Fibroblast of skin of abdomen (primary cell): ENCODE measurements at regions not wholly inside any gene's neighbourhood (a gene's known extent, or its start where the extent isn't known, plus 50 kb on each side); places are given as distances from the start of the nearest gene placed in this dataset.
A peak's percentile ranks its signal among the peaks of the same experiment; 100 is the strongest.

Experiments
- DNase-seq: peaks from one replicate; pipeline ENCODE4 v3.0.0-alpha.2; 2013

DNA sequence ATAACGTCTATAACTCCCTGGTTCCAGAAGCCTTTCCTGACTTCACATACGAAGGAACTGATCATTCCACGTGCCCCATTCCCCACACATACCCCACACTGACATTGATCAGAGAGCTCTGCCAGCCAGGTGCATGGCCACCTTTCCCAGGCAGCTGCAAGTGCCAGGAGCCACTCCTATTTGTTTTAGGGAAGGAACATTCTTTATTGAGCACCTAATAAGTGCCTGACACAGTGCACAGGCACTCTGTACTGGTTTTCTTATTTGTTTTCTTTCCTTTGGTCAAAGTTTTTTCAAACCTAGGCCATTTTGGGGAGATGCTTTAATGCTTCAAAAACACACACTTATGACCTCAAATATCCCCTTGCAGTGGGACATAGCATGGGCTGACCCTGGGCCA lies 50.0 kb downstream of the PITPNM2 start:
- no peak for DNase-seq

DNA sequence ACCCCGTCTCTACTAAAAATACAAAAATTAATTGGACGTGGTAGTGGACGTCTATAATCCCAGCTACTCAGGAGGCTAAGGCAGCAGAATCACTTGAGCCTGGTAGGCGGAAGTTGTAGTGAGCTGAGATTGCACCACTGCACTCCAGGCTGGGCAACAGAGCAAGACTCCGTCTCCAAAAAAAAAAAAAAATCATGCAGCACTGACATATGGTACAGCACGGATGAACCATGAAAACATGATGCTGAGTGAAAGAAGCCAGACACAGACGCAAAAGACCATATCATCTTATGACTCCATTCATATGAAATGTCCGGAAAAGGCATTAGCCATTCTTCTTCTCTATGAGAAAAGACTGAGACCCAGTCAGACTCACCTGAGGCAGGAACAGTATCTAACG lies 50.4 kb downstream of the PITPNM2 start:
- no peak for DNase-seq

DNA sequence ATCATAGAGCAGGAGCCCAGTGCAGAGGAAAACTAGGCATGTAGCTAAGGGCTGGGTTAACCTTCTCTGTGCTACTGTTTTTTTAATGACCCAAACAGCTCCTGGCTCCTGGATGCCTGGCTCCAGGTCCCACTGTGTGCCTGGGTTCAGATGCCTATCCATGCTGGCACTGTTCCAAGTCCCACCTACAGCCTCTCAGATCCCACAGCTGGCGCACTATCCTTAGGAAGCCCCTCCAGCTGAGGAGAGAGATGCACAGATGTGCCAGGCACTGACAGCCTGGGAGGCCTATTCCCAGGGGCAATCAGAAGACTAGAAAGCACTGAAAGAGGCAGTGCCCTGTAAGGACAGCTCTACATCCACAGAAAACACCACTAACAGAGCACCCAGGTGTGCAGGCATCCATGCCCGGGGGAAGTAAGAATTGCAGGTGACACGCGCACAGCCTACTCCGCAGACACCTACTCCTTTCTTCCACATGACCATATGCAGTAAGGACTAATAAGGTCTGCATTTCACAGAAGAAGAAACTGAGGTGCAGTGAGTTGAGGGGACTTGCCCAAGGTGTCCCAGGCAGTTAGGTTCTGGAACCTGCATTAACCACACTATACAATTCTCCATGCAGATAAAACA lies 51.2 kb downstream of the PITPNM2 start:
- DNase-seq = no peak

DNA sequence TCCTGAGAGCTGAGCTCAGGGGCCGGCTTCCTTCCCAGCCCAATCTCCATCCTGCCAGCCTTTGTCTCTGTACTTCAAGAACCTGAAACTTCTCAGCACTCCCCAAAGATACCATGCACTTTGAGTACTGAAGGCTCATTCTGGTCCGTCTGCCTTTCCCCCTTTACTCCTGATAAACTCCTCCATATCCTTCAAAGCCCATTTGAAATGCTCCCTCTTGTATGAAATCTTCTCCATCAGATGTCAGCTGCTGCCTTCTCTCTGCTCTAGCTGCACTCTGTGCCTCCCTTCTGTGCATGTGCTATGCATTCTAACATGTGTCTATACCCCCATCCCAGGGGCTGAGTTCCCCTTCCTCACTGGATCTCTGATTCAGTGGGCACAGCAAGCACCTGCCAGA lies 52.1 kb downstream of the PITPNM2 start:
- no peak for DNase-seq

DNA sequence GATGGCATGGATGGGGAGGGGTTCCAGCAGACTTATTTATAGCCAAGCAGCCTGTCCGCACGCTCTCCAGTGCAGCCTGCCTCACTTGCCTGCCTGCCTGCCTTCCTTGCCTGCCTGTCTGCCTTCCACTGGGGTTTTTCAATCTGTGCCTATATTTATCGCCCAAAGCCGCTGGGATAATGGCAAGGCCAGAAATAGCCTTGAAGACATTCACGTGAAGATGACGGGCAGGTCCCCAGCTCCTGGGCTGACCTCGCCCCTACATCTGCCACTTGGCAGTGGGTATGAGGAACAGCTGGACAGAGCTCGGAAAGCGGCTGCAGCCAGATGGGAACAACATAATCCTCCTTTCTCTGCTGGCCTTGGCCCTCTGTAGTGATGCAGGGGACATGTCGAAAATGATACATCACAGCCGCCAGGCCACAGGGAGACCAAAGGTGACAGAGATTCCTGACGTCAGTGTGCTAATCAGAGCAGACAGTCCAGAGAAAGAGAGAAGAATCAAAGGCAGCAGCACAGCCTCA lies 53.3 kb downstream of the PITPNM2 start:
- peak; percentile 28 for DNase-seq

DNA sequence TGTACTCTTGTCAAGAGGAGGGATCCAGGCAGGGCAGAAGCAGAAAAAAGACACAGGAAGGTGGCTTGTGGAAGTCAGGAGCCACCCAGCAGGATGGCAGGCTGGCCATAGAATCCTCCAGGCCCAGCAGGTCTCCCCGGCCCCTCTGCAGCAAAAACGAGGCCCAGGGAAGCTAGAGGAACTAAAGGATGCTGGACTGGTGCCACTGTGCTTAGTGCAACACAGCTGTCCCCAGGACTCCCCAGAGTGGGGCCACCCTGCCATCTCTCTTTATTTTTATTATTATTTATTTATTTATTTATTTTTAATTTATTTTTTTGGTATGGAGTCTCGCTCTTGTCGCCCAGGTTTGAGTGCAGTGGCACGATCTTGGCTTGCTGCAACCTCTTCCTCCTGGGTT lies 54.1 kb downstream of the PITPNM2 start:
- DNase-seq = no peak

DNA sequence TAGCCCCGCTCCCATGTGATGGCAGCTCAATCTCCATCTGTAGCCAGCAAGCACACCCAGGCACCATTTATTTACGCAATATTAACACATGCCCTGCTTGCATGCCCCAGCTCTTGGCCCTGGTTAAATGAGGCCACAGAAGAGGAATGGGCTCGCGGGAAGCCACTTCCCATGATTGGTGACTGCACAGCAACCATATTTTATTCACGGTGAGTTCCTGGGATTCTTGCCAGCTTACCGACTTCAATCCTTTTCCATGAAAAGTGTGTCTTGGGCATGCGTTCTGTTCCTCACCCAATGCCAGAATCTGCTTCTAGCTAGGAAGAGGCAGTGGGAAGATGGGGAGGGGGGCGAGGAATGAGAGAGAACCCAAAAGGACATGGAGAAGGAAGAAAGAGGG lies 54.7 kb downstream of the PITPNM2 start:
- DNase-seq = peak; percentile 31

DNA sequence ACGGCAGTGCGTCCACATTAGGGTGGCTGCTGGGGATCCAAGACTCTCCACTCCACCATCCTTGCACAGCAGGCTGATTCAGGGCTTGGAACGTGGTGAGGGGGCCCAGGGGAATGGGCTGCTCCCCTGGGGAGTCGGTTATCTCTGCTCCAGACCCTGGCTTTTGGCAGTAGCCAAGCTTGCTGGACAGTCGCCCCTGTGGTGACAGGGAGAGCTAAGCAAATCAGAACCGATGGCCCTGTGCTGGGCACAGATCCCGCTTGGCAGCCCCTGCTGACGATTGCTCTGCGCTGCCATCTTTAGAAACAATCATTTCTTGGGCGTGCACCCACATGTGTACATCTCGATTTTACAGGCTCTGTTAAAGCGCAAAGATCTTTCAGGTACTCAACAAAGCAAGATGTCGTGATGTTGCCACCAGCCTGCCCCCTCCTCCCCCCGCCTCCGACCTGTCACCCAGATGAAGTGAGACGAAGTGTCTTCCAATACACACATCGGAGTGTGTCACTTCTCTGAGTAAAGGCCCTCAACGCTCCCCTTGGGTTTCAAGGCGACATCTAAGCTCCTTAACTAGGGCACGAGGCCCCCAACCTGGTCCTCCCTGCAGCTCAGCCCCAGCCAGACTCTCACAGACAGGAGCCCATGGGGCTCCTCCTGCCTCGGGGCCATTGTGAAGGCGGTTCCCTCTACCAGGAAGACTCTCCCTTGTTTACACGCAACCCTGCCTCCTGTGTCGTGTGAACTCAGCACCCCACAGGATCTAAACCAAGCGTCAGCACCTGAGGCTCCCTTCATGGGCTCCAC lies 55.6 kb downstream of the PITPNM2 start:
- DNase-seq = no peak

DNA sequence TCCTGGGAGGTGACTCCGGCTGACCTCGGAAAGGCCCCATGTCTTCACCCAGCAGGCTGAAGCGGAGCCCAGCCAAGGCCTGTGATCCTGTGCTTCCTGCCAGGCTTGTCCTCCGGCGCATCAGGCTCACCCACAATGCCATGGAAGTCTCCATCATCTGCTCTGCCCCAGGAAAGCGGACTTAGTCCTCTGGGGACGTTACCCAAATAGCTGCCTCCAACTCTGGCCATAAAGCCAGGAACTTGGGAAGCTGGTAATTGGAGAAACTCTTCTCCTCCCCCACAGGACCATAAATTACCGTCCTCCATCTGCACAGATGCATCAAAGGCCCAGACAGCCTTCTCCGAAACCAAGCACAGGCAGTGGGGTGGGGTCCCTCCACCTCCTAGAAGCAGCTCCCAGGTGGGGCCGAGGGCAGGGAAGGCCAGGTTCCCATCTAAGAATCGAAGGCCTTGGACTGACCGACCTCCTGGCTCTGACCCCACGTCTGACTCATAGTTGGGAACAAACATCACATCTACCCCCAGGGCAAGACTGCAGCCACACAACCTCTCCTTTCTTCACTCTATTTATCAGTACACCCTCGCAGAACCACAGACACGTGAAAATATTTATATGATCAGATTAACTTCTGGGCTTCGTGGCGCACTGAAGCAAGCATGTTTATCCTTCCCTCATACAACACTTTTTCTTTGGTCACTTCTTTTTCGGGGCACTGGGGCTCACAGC lies 56.4 kb downstream of the PITPNM2 start:
- DNase-seq = peak; percentile 66

DNA sequence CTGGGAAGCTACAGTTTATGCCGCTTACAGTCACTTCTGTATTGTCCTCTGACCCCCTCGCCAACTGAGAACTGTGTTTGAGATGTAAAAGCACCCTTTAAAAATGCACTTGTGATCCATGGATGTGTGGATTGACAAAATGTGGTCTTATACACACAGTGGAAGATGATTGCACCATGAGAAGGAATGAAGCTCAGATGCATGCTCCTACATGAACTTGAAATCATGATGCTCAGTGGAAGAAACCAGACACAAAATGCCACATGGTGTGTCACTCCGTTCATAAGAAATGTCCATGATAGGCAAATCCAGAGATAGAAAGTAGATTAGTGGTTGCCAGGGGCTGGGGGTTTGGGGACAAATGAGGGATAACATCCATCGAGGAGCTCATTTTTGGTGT lies 58.0 kb downstream of the PITPNM2 start:
- DNase-seq = no peak

DNA sequence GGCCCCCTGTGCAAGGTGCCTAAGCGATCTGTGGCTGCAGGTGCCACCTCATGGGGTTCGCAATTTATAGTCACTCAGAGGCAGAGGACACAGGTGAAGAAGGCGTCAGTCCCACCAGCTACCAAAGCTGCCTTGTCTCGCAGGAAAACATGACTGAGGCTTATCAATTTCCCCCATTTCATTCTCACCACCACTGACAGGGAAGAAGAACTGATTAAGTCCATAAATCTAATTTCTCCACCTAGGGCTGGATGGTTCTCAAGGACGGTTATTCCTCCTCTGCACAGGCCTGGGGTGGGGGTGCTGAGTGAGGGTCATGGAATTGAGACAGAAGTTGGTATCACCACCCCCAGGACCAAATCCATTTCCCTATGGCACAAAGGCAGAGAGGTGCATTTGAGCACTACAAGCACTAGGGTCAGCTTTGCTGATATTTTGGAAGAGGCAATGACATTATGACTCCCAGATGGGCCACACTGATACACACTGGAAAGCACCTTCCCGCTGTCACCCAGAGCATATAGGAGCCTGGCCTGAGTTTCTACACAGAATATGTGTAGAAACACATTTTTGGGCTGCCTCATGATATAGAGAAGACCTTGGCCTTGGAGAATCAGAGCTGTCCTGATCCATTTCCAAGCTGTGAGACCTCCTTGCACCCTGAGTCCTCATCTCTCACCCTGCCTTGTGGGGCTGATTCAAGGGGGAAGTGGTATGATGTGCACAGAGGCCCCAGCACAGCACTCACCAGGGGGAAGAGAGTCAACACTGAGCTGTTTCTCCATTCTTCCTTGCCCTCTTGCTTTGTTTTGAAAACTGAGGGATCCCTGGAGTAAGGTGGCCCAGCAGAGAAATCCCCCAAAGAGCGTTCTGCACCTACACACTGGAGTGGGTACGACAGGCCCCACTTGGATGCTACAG lies 59.4 kb downstream of the PITPNM2 start:
- DNase-seq = no peak

DNA sequence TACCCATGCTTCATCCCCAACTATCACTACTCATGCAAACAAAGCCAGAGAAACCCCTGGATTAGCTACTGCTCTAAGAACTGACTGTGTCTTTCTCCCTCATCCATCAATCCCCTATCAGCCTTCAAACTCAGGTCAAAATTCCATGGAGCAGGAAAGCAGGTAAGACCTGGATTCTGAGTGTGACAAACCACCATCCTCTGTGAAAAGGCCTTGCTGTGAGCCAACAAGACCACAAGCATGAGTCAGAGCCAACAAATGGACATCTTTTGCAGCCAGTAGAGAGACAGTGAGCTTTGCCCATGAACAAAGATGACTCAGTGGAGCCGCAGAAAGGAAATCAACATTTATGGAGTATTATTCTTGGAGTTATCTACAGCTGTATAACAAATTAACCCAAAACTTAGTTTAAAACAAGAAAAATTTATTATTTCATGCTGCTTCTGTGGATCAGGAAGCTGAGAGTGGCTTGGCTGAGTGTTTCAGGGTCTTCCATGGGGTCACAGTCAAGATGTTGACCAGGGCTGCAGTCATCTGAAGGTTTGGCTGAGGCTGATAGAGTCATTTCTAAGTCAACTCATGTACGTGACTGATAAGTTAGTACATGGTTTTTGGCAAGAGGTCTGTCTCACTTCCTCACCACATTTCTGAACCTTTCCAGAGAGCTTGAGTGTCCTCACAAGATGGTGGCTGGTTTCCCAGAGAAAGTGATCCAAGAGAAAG lies 61.1 kb downstream of the PITPNM2 start:
- peak; percentile 96 for DNase-seq

DNA sequence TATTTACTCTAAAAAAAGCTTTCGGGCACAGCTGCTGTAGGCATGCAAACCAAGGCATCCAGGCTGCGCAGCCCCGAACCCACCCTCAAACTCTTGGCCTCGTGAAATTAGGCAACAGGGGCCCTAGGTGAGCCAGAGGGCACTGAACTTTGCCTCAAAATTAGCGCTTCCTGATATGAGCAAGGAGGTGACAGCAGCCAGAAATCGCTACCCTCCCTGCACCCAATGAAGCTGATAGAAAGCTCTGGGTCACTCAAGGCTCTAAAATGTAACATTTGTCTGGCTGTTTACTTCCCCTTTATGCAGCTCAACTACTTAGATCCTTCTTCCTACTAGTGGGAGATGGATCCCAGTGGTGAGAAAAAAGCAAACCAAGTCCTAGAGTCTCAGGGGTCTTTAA lies 61.8 kb downstream of the PITPNM2 start:
- no peak for DNase-seq

DNA sequence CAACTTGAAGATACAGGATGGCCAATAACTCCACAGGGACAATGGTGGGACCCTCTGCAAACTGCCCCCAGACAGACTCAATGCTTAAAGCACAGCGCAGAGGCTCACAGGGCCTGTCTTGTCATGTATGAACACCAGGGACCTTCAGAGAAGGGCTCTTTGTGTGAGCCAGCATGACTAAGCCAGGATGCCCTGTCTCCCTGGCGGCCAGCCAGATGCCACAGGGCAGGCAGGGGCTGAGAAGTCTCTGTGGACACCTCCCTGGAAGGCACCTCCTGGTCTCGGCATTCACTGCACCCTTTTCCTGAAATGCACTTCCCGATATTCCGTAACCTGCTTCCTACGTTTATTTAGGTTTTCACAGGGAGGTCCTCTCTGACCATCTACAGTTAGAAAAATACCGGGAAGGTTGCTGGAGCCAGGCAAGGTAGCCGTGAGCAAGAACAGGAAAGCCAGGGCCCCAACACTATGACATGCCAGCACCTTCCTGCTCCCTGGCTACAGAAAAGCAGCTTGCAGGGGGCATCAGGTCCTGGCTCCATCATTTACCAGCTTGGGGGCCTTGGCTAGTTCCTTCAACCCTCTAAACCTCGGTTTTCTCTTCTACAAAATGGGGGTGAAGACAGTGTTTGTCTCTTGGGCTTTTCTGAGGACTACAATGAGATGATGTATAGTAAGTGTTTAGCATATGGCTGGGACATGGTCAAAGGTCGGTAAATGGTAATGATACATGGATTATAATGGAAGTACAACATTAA lies 65.0 kb downstream of the PITPNM2 start:
- DNase-seq = peak; percentile 26

DNA sequence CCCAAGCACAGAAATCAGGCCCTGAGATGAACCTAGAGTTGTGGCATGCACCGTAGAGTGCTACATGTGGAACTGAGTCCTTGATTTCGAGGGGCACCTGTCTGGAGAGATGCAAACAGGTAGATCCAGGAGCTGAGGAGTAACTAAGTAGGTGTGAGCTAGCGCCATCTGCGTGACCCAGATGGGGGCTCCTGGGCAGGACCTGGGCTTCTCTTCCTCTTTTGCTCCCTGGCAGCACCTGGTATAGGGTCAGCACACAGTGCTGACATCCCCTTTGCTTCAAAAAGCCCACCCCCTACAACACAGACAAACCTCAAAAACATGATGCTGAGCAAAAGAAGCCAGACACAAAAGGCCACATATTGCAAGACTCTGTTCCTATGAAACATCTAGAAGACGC lies 65.8 kb downstream of the PITPNM2 start:
- DNase-seq = no peak

DNA sequence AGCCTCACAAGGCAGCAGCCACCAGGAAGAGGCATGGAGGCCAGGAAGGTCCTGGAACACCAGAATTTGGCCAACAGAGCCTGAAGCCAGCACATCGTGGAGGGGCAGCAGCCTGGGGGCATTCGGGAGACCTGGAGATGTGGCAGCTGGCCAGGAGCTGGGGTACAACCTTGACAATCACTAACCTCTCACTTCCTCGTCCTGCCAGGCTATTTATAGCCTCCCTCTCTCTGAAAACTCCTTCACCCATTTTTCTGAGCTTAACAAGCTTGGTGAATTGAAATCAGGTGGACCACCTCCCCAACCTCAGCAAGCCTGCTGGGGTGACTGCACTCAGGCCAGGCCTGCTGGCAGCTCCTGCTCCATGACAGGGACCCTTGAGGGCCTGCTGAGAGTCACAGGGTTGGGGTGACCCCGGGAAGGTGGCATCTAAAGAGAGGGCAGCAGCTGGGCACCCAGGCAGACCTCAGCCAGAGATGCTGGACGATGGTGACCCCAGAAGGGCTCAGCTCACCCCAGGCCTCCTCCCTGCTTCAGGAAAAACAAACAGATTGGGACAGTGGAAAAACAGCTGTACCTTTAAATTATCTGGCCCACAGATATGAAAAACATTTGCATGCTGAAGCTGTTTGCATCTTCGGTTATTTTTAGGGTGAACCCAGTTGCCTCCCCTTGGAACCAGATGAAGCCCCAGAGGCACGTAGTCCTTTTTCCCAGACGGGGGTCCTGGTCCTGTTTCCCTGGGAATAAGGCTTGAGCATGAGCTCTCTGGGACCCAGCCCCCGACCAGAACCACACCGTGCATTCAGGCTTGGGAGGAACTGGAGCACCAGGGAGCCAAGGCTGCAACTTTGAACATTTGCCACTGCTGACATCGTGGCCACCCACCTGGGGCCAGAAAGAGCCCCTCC lies 67.0 kb downstream of the PITPNM2 start:
- DNase-seq = no peak

DNA sequence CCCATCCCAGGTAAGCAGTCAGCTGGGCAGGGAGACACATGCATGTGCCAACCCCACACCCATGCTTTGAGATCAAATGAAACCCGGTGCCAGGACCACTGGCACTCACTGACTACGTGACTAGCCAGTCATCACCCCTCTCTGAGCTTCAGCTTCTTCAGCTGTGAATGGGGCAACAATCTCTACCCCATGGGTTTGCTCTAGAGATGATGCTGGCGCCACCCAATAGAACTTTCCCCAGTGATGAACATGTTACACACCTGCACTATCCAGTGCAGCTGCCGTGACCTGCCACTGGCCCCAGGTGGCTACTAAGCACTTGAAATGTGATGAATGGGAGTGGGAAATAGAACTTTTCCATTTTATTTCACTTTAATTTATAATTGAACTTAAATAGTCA lies 70.3 kb downstream of the PITPNM2 start:
- no peak for DNase-seq

DNA sequence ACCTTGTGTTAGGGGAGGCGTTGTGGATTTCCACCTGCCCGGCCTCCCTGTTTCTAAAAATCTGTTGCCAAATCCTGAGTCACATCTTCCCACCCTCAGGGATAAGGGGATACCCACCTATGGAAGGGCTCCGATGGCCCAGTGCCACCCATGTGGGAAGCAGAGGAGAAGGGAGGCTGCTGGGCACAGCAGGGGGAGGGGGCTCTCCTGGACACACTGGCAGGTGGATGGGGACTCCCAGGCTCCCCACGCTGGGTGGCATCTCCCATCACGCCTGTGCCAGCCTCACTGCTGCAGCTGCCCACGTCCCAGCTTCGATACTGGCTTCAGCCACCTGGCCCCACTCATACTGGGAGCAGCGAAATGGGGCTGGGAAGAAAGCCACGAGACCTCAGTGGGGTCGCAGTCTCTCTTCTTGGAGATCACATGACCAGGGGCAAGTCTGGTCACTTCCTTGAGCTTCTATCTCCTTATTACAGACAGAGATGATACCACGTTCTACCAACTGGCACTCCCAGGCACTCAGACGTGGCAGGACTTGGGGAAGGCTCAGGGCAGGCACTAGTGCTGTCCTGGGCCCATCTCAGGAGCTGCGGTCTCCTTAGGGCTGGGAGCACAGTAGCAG lies 72.2 kb downstream of the PITPNM2 start:
- DNase-seq = no peak

DNA sequence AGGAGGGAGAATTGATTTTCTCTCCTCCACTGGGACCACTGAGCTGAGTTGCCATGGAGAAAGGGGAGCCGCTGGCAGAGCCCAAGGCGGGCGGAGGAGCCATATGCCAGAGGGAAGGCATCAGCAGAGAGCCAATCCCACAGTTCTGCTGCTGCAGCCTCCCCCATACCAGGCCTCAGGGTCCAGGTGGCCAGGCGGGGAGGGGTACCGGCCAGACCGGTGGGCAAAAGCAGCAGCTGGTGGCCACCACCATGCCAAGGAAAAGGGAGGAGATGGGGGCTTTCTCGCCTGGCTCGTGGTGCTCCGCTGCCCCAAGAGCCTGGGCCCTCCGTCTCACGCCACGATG lies 72.8 kb downstream of the PITPNM2 start:
- no peak for DNase-seq
